HG03457 (cell line): ENCODE measurements at regions not wholly inside any gene's neighbourhood (a gene's known extent, or its start where the extent isn't known, plus 50 kb on each side); places are given as distances from the start of the nearest gene placed in this dataset.

Experiments
- ATAC-seq: cut with Tn5 transposase; IDR thresholded peaks from one replicate; pipeline ENCODE4 v1.9.1; 2021; ENCODE audit warnings: moderate number of reproducible peaks; ENCODE audit not compliant: unreplicated experiment

- ATAC-seq: no peak
These were observed 1138.1 kb downstream of the ARAP2 start for GRCh38 chr4:35106091-35106734.

DNA sequence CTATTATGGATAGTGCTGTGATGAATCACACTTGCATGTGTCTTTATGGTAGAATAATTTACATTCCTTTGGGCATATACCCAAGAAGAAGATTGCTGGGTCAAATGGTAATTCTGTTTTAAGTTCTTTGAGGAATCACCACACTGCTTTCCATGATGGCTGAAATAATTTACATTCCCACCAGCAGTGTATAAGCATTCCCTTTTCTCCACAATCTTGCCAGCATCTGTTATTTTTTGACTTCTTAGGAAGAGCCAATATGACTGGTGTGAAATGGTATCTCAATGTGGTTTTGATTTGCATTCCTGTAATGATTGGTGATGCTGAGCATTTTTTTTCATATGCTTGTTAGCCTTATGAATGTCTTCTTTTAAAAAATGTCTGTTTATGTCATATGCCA lies 1120.2 kb downstream of the ARAP2 start:
- no peak for ATAC-seq

GRCh38 chr4:35125995-35126712 lies 1118.2 kb downstream of the ARAP2 start:
- ATAC-seq: no peak

GRCh38 chr4:35138449-35138848 lies 1105.9 kb downstream of the ARAP2 start:
- ATAC-seq: no peak

DNA sequence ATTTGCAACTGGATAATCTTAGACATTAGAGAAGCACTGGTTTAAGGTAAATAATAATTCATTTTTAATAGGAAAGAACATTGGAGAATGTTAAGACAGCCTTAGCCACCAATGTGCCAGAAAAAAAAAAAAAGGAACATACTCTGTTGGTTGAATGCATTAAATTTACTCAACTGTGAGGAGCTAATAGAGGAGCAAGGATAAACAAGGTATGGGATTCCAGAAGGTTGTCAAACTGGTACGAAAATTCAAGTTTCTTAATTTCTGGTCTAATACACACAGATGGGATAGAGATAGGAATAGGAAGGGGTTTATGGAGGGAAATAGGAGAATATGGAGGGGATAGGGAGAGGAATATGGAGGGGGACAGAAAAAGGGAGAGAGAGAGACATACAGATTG lies 1096.6 kb downstream of the ARAP2 start:
- ATAC-seq: no peak

DNA sequence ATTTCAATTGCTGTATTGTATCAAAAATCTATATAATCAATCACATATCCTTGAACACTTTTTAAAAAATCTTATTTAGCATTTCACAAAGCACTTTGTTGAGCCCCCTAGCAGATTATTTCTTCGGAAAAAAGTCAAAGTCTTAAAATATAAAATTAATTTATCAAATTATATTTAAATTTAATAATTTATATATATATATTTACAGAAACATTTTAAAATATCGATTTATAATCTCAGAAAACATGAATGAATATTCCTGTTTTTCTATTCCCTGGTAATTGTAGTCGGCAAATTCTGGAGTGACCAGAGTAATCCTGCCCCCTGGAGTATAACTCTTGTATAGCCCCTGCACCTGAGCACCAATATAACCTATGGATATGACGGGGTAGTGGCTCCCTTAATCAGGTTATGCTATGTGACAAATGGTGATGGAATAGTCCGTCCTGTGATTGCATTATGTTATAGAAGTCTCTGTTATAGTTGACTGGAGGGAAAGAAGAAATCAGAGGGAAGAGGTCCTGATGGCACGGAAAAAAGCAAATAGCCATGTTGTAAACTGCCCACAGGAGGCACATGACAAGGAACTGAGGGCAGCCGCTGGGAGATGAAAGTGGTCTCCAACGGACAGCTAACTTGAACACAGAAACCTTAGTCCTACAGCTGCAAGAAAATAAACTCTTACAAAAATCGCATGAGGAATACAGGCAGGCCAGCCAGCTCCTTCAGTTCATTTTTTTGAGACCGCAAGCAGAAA lies 1092.3 kb downstream of the ARAP2 start:
- ATAC-seq: no peak

DNA sequence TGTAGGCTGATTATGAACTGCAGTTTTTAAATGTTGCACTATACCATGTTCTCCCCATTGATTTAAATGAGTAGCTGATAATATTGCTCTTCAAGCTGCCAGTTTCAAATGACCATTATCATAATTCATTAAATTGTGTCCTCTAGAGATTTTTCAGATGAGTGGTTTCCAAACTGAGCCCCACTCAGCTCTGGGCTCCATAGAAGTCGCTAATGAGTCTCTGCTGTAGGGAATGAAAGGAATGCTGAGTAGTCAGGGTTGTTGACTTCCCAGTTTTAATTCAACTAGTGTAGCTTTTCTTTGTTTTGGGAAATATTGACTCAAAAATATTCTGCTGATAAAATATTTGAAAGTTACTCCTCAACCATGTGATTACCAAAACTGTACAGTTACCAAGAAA lies 1081.1 kb downstream of the ARAP2 start:
- ATAC-seq: no peak

DNA sequence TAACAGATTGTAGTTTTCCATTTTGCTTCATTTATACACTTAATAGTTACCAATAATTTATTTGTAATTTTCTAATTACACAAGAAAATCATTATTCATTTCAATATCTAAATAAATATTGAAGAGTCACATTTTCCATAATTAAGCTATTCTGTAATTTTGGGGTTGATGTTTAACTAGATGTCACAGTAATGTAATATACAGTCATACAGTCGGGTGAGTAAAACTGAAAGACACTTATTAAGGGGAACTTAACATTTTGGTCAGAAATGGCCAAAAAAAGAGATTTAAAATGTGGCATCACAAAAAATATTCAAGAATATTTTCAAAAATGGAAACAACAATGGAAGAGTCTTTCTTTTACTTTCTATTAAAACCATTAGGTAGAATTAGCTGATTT lies 1080.3 kb downstream of the ARAP2 start:
- ATAC-seq: no peak

GRCh38 chr4:35166466-35166865 lies 1077.8 kb downstream of the ARAP2 start:
- ATAC-seq: no peak

DNA sequence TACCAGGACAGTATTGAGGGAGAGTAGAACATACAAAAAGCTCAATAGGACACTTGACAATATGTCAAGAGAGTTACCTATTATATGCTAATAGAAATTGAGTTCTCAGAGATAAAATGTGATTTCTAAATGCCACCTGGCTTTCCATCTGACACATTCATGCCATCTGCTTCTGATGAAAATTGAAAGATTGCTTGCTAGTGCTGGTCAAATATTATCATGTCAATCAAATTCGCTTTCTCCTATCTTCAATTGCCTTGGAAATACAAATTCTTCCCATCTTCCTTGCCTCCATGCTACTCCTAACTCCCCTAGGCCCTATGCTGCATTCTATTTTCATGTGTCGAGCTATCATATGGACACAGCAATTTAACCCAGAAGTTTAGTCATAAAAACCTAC lies 1076.9 kb downstream of the ARAP2 start:
- no peak for ATAC-seq

DNA sequence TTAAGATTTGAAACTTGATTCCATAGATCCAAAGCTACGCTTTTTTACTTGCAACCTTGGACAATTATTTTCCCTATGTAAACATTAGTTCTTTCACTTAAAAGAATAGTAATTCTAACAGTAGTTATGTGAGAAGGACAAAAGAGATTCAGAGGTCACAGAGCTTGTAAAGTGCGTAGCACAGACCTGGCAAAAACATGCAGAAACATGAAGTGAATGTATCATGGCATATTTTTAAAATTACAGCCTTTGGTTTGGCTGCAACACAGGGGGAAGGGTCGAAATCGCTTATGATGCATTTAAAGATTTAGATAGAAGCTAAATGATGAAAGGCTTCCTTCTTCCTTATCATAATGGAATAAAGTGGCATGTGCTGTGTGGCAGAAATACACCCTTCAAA lies 1068.8 kb downstream of the ARAP2 start:
- ATAC-seq: no peak

- no peak for ATAC-seq
These were observed 1068.4 kb downstream of the ARAP2 start for GRCh38 chr4:35175894-35176293.

DNA sequence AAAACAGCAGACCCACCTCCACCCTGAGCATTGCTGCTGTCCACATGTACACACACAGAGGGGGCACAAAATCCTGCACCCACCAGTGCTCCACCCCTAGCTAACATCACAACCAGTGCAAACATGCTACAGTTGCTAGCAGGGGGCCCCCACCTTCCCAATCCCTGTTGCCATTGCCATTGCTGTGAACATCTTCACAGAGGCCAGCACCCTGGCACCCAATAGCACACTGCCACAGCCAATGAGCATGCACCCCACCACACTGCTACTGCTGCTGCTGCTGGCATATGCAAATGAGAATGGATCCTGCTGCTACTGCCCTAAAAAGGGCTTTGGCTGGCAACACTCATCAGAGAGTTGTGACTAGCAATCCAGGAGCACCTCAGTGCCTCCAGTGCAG lies 1061.9 kb downstream of the ARAP2 start:
- no peak for ATAC-seq

DNA sequence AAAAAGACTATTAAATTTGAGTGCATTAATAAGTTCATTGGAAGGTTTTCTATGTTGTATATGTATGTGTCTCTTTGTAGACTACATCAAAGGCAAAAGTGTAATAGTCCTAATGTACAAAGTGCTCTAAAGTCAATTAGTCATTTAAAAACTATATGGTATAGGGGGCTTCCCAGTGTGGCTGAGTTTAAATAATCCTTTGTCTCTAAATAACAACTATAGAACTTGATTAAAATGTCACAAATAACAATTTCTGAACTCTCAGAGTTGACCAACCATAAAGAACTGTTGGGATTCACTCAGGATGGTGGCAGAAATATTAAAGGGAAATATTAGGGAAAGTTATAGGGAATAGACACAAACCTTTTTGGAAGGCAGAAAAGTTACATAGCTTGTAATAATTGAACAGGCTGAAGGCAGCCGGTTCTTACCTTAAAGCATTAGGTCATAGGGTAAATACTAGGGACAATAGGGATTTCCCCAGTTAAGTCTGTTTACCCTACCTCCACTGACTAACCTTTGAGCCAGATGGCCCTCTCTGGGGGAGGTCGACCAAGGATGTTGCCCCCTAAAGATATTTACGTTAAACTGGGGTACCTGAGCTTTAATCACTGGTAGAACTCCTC lies 1054.2 kb downstream of the ARAP2 start:
- no peak for ATAC-seq

GRCh38 chr4:35201403-35201802 lies 1042.9 kb downstream of the ARAP2 start:
- ATAC-seq: no peak

- ATAC-seq: no peak
These were observed 1027.7 kb downstream of the ARAP2 start for GRCh38 chr4:35216636-35217035.

DNA sequence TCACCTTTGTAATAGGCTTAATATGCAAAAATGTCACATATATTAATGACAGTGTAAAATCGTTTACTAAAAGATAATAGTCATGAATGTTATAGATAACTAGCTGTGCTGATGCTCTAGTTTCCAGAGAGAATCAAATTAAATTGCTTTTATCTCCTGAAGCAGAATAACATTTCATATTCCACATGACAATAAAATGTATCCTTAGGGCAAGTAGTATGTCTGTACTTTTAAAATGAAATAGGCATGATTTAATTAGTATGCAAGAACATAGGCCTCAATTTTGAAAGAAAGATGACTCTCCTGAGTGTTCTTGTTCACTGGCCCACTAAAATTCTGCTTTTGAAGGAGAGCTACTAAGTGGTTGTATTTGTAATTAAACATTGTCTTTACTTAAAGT lies 1027.0 kb downstream of the ARAP2 start:
- no peak for ATAC-seq

GRCh38 chr4:35228313-35228712 lies 1016.0 kb downstream of the ARAP2 start:
- ATAC-seq: no peak

- ATAC-seq: no peak
These were observed 1015.3 kb downstream of the ARAP2 start for GRCh38 chr4:35229021-35229420.

GRCh38 chr4:35237924-35238323 lies 1006.4 kb downstream of the ARAP2 start:
- no peak for ATAC-seq

- no peak for ATAC-seq
These were observed 1005.5 kb downstream of the ARAP2 start for GRCh38 chr4:35238793-35239192.

- no peak for ATAC-seq
These were observed 997.8 kb downstream of the ARAP2 start for GRCh38 chr4:35246493-35246892.
